ENCODE measurements at regions not wholly inside any gene's neighbourhood (a gene's known extent, or its start where the extent isn't known, plus 50 kb on each side); places are given as distances from the start of the nearest gene placed in this dataset.

DNA sequence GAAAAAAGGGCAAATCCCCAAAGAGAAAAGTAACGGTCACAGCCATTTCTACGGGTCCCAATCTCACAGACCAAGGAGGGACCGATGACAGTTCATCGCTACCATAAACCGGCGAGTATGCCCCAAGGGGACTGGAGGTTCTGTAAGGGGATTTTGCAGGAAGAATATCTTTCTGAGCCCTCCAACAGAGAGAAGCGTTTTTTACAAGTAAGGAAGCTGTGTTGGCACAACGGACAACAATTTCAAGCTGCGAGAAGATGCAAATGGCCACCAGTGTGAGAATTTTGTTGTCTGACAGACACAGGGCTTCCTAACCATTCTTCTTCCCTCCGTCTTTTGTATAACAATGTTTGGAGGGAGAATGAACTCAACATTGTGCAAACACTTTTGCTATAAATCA lies 1043.1 kb downstream of the ADGRL2 start:
- DNase-seq (ENCODE audit: low read depth) = no peak
- H3K4me3 ChIP-seq (ENCODE audit: low read length) = no peak overlapping the region

DNA sequence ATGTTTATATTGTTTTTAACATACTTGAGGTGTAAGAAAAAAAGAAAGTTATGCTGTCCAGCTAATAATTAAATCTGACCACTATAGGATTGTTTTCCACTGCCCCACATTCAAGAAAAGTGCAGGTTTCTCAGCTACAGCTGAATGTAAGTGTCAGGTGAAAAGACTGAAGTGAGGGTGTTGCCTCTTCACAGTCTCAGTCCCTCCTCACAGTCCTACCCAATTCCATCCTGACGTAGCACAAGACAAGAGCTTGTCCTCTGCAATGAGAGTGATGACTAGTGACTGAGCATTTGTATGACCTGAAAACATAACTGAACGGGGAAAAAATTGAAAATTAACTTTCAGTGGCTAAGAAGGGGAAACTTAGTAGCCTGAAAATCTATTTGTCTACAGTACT lies 1039.5 kb downstream of the ADGRL2 start:
- TF ChIP-seq, protein P1, sequence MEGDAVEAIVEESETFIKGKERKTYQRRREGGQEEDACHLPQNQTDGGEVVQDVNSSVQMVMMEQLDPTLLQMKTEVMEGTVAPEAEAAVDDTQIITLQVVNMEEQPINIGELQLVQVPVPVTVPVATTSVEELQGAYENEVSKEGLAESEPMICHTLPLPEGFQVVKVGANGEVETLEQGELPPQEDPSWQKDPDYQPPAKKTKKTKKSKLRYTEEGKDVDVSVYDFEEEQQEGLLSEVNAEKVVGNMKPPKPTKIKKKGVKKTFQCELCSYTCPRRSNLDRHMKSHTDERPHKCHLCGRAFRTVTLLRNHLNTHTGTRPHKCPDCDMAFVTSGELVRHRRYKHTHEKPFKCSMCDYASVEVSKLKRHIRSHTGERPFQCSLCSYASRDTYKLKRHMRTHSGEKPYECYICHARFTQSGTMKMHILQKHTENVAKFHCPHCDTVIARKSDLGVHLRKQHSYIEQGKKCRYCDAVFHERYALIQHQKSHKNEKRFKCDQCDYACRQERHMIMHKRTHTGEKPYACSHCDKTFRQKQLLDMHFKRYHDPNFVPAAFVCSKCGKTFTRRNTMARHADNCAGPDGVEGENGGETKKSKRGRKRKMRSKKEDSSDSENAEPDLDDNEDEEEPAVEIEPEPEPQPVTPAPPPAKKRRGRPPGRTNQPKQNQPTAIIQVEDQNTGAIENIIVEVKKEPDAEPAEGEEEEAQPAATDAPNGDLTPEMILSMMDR (conservative IDR thresholded peaks at IDR 0.05; ENCODE audit: low read depth, low read length) = no peak
- DNase-seq (ENCODE audit: low read depth) = no peak
- H3K4me3 ChIP-seq (ENCODE audit: low read length) = no peak overlapping the region

More for the DNA sequence above, 1043.1 kb downstream of the ADGRL2 start:
- TF ChIP-seq, protein P1 (conservative IDR thresholded peaks at IDR 0.05; ENCODE audit: low read depth, low read length) = no peak

DNA sequence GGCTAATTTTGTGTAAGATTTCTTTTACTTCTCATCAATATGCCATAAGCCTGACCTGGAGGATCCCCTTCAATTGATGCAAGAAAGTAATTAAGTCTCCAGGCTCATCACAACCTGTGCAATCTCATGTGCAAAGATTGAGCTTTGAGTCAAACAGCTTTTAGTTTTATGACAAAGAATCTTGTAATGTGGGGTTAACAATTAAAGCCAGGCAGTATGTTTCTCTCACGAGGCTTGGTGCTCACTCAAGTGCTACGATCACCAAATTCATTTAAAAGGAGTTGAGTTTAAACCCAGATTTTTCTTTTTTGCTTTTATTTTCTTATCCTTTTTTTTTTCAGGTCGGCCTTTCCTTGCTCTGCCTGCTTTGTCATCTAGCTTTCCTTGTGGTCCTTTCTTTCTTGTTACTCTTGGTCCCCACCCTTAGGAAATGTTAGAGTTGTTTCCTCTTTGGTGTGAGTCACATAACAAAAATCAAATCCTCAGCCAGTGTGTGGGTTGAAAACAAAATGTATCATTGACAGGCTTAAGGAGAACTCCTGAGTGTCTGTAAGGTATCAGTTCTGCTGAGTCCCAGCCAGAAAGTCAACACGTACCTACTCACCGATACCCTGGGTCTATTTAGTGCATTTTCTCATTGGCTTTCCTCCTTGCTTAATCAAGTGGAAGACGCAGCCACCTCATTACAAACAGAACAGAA lies 1037.2 kb downstream of the ADGRL2 start:
- no peak overlapping the region for H3K4me3 ChIP-seq (ENCODE audit: low read length)
- TF ChIP-seq, protein P1 (conservative IDR thresholded peaks at IDR 0.05; ENCODE audit: low read depth, low read length) = no peak

DNA sequence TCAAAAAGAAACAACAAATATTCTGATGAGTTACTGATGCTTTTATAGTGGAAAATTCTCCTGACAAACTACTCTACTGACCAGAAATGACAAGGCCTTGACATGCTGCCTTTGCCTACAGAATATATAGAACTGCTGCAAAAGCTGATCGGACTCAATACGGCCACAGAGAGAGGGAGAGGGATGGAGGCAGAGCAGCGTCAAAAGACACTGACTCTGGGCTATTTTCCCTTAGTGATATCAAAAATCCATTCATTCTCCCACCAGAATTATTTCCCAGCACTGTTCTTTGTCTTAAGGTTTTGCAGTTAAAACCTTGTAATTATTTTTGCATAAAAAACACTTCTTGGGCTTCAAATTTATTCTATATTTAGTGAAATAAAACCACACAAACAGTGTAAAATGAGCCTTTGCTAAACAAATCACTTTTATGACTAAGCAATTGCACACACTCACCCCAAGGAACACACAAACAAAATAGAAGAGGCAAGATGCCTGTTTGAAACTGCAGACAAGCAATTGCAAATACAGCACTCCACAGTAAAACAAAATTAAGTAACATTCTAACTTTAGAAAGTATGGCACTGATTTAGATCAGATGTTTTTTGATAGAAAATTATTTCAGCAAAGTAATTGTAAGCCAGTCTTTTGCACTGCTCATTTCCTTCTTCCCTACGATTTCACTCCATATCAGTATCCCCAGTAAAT lies 1036.4 kb downstream of the ADGRL2 start:
- TF ChIP-seq, protein P1 (conservative IDR thresholded peaks at IDR 0.05; ENCODE audit: low read depth, low read length) = no peak
- no peak for DNase-seq (ENCODE audit: low read depth)
- H3K4me3 ChIP-seq (ENCODE audit: low read length) = no peak overlapping the region

More for the DNA sequence above, 1037.2 kb downstream of the ADGRL2 start:
- no peak for DNase-seq (ENCODE audit: low read depth)

DNA sequence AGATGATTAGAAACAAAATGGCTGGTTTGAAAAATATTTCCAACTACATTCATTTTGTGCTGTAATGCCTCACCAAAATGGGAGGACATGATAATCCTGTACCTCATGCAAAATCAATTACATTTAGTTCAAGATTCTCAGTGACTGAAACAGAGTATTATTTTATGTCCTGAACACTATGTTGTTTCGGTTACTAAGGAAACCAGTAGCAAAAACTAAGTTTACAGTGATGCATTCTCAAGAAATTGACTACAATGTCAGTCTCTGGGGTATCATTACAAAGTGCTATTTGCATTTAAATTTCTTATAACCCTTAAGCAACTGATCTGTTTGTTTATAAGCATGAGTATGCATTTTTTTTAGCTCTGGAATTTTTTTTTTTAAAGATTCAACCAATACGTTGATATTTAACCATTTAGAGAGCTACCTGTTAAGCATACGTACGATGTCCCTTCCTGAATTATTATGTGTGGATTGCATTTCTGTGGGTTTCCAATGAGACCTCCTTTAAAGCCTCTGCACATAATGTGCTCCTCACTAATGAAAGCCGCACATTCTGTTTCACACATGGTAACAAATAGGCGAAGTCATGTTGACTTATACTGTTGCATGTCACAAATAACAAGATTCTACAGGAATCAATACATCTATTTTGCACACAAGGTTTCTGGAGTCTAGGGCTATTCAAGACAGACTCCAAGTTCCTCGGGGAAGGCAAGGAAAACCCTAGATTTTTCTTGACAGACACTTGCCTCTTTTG lies 1035.7 kb downstream of the ADGRL2 start:
- DNase-seq (ENCODE audit: low read depth) = no peak
- TF ChIP-seq, protein P1 (conservative IDR thresholded peaks at IDR 0.05; ENCODE audit: low read depth, low read length) = no peak
- no peak overlapping the region for H3K4me3 ChIP-seq (ENCODE audit: low read length)

DNA sequence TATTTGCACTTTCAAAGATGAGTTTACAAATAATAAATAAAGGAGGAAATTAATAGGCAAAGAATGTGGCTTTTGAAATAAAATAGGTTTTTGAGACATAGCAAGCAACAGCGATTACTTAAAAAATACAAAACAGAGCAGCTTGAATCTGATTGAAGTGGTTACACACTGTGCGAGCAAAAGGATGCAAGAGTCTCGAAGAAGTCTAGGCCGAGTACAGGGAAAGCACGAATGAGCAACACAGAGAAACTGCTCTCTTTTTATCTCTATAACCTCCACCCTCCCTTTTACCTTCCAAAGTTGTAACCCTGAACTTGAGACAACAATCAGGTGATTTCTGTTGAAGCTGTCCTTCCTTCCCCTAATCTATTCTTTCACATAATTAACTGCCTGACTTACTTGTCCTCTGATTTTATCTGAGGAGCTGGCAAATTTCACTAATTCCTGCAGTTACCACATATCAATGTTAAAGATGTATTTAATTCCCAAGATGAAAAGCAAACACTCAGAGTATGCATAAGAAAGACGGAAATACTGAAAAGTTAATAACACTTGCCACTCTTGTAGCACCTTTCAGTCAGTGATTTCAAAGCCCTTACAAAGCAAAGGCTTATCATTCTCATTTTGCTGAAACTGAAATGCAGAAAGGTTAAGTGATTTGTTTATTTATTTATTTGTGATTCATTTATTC lies 1030.1 kb downstream of the ADGRL2 start:
- DNase-seq (ENCODE audit: low read depth) = no peak
- no peak overlapping the region for H3K4me3 ChIP-seq (ENCODE audit: low read length)
- TF ChIP-seq, protein P1 (conservative IDR thresholded peaks at IDR 0.05; ENCODE audit: low read depth, low read length) = no peak

Data from retinal pigment epithelial cell (primary cell).